ENCODE measurements at regions not wholly inside any gene's neighbourhood (a gene's known extent, or its start where the extent isn't known, plus 50 kb on each side); places are given as distances from the start of the nearest gene placed in this dataset.
"Not testable (repeated sequence)": the region's sequence is repeated elsewhere in the genome, so short reads cannot be mapped to it uniquely, and the experiment has no call there.

- Histone ChIP-seq H3K9me3 (no peaks in the 10 kb centered on the region), H3K27ac (no peak overlapping the region), H3K4me1 (replicated peaks) (no peaks in the 10 kb centered on the region), H3K4me3 (no peak overlapping the region), H3K36me3 (no peaks in the 10 kb centered on the region), H3K27me3 (replicated peaks; ENCODE audit: insufficient read depth) (no peaks in the 10 kb centered on the region)
- intact Hi-C loops (cut with DNase I): no loop called here
- WGBS: 96% methylated on average over 16 of the region's 16 CpGs
- no peak for DNase-seq (ENCODE audit: low spot score)
- TF ChIP-seq CTCF (IDR thresholded peaks at IDR 0.05): no peak
- TF ChIP-seq POLR2A (IDR thresholded peaks at IDR 0.05): no peak
- no peak for TF ChIP-seq POLR2AphosphoS5 (IDR thresholded peaks at IDR 0.05)
Observed at GRCh38 chr2:131658769-131659131, 131.1 kb downstream of the CCDC74A start.

- H3K9me3 ChIP-seq: no peaks in the 10 kb centered on the region
- TF ChIP-seq CTCF (IDR thresholded peaks at IDR 0.05) (no peak), POLR2A (IDR thresholded peaks at IDR 0.05) (no peak), POLR2AphosphoS5 (IDR thresholded peaks at IDR 0.05) (no peak)
- no peaks in the 10 kb centered on the region for H3K4me1 ChIP-seq (replicated peaks)
- no peaks in the 10 kb centered on the region for H3K36me3 ChIP-seq
- intact Hi-C loops (cut with DNase I): no loop called here
- no peak overlapping the region for H3K27ac ChIP-seq
- no peaks in the 10 kb centered on the region for H3K27me3 ChIP-seq (replicated peaks; ENCODE audit: insufficient read depth)
- no peak overlapping the region for H3K4me3 ChIP-seq
- WGBS: 96% methylated on average over 8 of the region's 8 CpGs
- DNase-seq (ENCODE audit: low spot score): no peak
Observed at GRCh38 chr2:131659168-131659572, 131.5 kb downstream of the CCDC74A start.

- H3K9me3 ChIP-seq; H3K4me1 ChIP-seq (replicated peaks); H3K27ac ChIP-seq; DNase-seq (ENCODE audit: low spot score); H3K27me3 ChIP-seq (replicated peaks; ENCODE audit: insufficient read depth); H3K4me3 ChIP-seq; H3K36me3 ChIP-seq; intact Hi-C loops (cut with DNase I): not testable (repeated sequence)
- 29% methylated on average over 8 of the region's 8 CpGs for WGBS
Observed at GRCh38 chr2:131661101-131661782, 133.6 kb downstream of the CCDC74A start.

GRCh38 chr2:131661884-131662535 lies 134.3 kb downstream of the CCDC74A start:
- H3K27me3 ChIP-seq (replicated peaks; ENCODE audit: insufficient read depth); intact Hi-C loops (cut with DNase I); H3K4me3 ChIP-seq; H3K36me3 ChIP-seq; H3K27ac ChIP-seq; H3K9me3 ChIP-seq; H3K4me1 ChIP-seq (replicated peaks); DNase-seq (ENCODE audit: low spot score): not testable (repeated sequence)
- 90% methylated on average over 5 of the region's 5 CpGs for WGBS

- 74% methylated on average over 5 of the region's 5 CpGs for WGBS
- intact Hi-C loops (cut with DNase I): not testable (repeated sequence)
Observed at GRCh38 chr2:131663501-131663900, 135.8 kb downstream of the CCDC74A start.

GRCh38 chr2:131665716-131666115 lies 138.0 kb downstream of the CCDC74A start:
- H3K36me3 ChIP-seq; H3K9me3 ChIP-seq; H3K4me1 ChIP-seq (replicated peaks); H3K4me3 ChIP-seq; H3K27me3 ChIP-seq (replicated peaks; ENCODE audit: insufficient read depth); H3K27ac ChIP-seq; intact Hi-C loops (cut with DNase I); DNase-seq (ENCODE audit: low spot score): not testable (repeated sequence)
- 60% methylated on average over 3 of the region's 3 CpGs for WGBS

More at GRCh38 chr2:131663501-131663900, 135.8 kb downstream of the CCDC74A start:
- not testable (repeated sequence) for H3K27ac ChIP-seq; DNase-seq (ENCODE audit: low spot score); H3K4me1 ChIP-seq (replicated peaks); H3K4me3 ChIP-seq; H3K27me3 ChIP-seq (replicated peaks; ENCODE audit: insufficient read depth); H3K9me3 ChIP-seq; H3K36me3 ChIP-seq

- 48% methylated on average over 5 of the region's 5 CpGs for WGBS
- H3K9me3 ChIP-seq; DNase-seq (ENCODE audit: low spot score); H3K4me3 ChIP-seq; H3K4me1 ChIP-seq (replicated peaks); intact Hi-C loops (cut with DNase I); H3K27ac ChIP-seq; H3K27me3 ChIP-seq (replicated peaks; ENCODE audit: insufficient read depth); H3K36me3 ChIP-seq: not testable (repeated sequence)
Observed at GRCh38 chr2:131668794-131669540, 141.3 kb downstream of the CCDC74A start.

- H3K27ac ChIP-seq; H3K9me3 ChIP-seq; H3K27me3 ChIP-seq (replicated peaks; ENCODE audit: insufficient read depth); H3K4me3 ChIP-seq; DNase-seq (ENCODE audit: low spot score); H3K4me1 ChIP-seq (replicated peaks); H3K36me3 ChIP-seq: not testable (repeated sequence)
- intact Hi-C loops (cut with DNase I): loop anchor here (5.0 kb wide), 1 partner anchor 255 kb away; no protein-coding TSS in a partner anchor
- WGBS: 77% methylated on average over 25 of the region's 28 CpGs
Observed at GRCh38 chr2:131671841-131672470, 144.3 kb downstream of the CCDC74A start.

All from prostate gland (tissue), 2 donors.